ENCODE measurements at regions not wholly inside any gene's neighbourhood (a gene's known extent, or its start where the extent isn't known, plus 50 kb on each side); places are given as distances from the start of the nearest gene placed in this dataset.

DNA sequence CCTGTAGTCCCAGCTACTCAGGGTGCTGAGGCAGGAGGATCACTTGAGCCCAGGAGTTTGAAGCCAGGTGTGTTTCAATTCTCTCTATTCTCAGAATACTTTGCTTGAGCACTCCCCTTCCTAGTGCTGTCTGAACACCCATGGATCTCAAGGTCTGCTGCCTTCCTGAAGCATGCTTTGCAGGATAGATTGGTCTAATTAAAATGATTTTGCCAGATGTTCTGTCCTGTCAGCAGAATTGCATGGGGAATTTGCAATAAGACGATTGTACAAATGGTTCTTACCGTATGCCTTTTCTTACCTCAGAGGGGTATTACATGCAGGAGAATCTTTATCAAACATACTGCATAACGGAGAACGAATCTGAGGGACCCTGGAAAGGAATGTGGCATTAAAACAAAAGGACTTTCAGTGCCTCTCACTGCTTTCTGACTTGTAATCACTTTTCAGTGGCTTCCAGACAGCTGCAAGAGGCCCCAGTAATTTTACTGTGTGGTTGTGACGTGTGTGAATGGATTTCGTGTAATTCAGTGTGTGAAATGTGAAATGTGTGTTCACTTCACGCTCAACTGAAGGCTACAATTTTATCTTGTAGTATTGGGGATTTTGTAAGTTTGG, 587.2 kb upstream of the SEMA6A start:
- TF ChIP-seq, protein P1, sequence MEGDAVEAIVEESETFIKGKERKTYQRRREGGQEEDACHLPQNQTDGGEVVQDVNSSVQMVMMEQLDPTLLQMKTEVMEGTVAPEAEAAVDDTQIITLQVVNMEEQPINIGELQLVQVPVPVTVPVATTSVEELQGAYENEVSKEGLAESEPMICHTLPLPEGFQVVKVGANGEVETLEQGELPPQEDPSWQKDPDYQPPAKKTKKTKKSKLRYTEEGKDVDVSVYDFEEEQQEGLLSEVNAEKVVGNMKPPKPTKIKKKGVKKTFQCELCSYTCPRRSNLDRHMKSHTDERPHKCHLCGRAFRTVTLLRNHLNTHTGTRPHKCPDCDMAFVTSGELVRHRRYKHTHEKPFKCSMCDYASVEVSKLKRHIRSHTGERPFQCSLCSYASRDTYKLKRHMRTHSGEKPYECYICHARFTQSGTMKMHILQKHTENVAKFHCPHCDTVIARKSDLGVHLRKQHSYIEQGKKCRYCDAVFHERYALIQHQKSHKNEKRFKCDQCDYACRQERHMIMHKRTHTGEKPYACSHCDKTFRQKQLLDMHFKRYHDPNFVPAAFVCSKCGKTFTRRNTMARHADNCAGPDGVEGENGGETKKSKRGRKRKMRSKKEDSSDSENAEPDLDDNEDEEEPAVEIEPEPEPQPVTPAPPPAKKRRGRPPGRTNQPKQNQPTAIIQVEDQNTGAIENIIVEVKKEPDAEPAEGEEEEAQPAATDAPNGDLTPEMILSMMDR (IDR thresholded peaks at IDR 0.05): no peak
- TF ChIP-seq POLR2A (IDR thresholded peaks at IDR 0.05): no peak

All from thyroid gland (tissue), 4 donors.